ENCODE measurements at regions not wholly inside any gene's neighbourhood (a gene's known extent, or its start where the extent isn't known, plus 50 kb on each side); places are given as distances from the start of the nearest gene placed in this dataset.

DNA sequence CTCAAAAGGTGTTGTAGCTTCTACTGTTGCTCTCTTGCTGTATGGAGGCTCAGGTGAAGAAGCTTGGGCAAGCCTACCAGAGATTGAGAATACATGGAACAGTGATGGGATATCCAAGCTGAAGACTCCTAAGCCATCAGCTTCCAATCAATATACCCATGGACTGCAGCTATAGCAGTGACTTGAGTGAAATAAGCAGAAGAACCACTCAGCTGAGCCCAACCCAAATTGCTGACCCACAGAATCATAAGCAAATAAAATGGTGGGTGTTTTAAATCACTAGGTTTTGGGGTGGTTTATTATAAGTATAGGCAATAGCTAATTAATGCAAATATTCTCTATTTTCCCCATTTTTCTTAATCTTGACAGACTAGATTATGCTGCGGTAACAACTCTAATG lies 147.7 kb upstream of the SALL1 start:
- DNase-seq (ENCODE audit: low spot score in 2 of 2) = no peak
- TF ChIP-seq POLR2A (IDR thresholded peaks at IDR 0.05) (no peak), POLR2AphosphoS5 (IDR thresholded peaks at IDR 0.05) (no peak)
- TF ChIP-seq, protein P1, sequence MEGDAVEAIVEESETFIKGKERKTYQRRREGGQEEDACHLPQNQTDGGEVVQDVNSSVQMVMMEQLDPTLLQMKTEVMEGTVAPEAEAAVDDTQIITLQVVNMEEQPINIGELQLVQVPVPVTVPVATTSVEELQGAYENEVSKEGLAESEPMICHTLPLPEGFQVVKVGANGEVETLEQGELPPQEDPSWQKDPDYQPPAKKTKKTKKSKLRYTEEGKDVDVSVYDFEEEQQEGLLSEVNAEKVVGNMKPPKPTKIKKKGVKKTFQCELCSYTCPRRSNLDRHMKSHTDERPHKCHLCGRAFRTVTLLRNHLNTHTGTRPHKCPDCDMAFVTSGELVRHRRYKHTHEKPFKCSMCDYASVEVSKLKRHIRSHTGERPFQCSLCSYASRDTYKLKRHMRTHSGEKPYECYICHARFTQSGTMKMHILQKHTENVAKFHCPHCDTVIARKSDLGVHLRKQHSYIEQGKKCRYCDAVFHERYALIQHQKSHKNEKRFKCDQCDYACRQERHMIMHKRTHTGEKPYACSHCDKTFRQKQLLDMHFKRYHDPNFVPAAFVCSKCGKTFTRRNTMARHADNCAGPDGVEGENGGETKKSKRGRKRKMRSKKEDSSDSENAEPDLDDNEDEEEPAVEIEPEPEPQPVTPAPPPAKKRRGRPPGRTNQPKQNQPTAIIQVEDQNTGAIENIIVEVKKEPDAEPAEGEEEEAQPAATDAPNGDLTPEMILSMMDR (IDR thresholded peaks at IDR 0.05) = no peak
- no peaks in the 10 kb centered on the region for H3K4me1 ChIP-seq
- no peak overlapping the region for H3K27ac ChIP-seq
- intact Hi-C loops (cut with DNase I; ENCODE audit: low total_unique reads) = no loop called here
- peaks cover 0 to 5% of the 10 kb centered on the region in 2 donors for H3K27me3 ChIP-seq
- no peaks in the 10 kb centered on the region for H3K36me3 ChIP-seq
- no peak overlapping the region for H3K4me3 ChIP-seq
- peaks cover 0 to 20% of the 10 kb centered on the region in 2 donors for H3K9me3 ChIP-seq

DNA sequence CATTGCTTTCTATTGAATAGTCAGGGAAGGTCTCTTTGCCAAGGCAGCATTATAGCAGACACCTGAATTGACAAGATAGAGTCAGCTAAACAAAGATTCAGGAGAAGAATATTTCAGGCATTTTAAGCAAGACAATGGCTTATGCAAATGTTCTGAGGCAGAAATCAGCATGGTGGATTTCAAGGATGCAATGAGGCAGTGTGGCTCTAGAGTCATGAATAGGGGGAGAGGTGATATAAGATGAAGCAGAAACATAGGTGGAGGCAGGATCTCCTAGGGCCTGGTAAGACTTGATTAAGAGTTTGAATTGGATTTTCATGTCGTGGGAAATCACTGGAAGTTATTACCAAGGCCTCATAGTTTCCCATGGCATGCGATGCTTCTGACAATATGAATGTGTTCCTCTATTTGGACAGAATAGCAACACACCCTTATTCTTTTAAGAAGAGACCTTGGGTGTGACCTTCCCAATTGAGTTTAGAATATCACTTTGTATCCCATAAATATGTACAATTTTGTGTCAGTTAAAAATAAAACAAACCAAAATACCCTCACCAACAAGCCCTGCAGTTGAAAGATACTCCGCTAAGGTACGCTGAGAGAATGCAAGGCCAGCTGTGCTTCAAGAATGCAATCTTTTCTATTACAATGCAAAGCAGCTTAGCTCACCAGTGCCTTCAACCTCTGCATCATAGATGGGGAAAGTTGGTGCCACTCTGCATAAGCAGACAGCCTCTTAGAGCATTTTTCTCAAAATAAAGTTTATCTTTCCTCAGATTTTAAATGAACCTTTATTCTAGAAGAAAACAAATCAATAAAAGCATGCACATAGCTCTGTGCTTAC lies 139.6 kb upstream of the SALL1 start:
- no peaks in the 10 kb centered on the region for H3K36me3 ChIP-seq
- TF ChIP-seq POLR2AphosphoS5 (IDR thresholded peaks at IDR 0.05) = no peak
- TF ChIP-seq POLR2A (IDR thresholded peaks at IDR 0.05) = no peak
- TF ChIP-seq, protein P1 (IDR thresholded peaks at IDR 0.05) = no peak
- no peak overlapping the region for H3K4me3 ChIP-seq
- H3K27ac ChIP-seq = no peak overlapping the region
- intact Hi-C loops (cut with DNase I; ENCODE audit: low total_unique reads) = no loop called here
- DNase-seq (ENCODE audit: low spot score in 2 of 2) = no peak
- no peaks in the 10 kb centered on the region for H3K4me1 ChIP-seq
- H3K9me3 ChIP-seq = no peaks in the 10 kb centered on the region
- no peaks in the 10 kb centered on the region for H3K27me3 ChIP-seq

DNA sequence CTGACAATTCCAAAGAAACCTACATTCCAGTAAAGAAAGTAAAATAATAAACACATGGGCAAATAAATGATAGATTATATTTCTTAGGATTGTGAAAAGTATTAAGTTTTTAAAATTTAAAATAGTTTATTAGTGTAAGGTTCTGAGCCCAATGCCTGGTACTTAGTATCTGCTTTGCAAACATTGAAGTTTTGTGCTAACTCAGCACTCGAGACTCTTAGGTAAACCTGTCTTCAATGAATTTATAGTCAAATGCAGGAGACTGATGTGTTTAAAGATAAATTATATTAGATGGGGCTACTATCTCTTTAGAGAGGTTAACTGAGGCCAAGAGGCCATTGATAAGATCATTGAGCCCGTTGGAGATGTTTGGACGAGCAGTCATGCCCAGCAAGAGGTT lies 138.3 kb upstream of the SALL1 start:
- intact Hi-C loops (cut with DNase I; ENCODE audit: low total_unique reads) = no loop called here

DNA sequence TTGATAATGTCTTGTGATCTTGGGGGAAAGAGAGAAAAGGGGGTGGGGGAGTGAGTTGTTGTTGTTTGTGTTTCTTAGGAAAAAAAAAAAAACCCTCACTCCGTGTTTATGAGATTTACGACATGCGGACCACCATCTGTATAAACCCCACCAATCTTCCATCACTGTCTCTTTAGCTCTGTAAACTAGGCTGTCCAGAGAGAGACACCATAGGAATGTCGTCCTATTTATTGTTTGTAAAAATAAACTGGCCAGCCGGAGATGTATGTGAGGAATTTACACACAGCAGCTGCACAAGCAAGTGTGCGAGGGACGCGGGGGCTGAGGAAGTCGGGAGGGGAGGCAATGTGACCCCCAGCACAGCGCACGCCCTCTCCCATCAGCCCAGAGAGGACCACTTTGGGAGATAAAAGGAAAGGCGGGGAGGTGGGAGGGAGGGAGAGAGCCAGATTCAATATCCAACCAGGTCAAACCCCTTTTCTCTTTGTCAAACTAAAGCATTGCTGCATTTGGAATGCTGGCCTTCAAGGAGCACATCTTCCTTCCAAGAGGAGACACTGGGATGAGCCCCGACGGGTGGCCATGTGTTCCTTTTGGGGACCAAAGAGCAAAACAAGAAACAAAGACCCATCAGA lies 136.2 kb upstream of the SALL1 start:
- H3K36me3 ChIP-seq = no peaks in the 10 kb centered on the region
- TF ChIP-seq POLR2AphosphoS5 (IDR thresholded peaks at IDR 0.05) (no peak), POLR2A (IDR thresholded peaks at IDR 0.05) (no peak)
- TF ChIP-seq, protein P1 (IDR thresholded peaks at IDR 0.05) = no peak
- H3K9me3 ChIP-seq = no peaks in the 10 kb centered on the region
- H3K4me1 ChIP-seq = no peaks in the 10 kb centered on the region
- no peak overlapping the region for H3K4me3 ChIP-seq
- intact Hi-C loops (cut with DNase I; ENCODE audit: low total_unique reads) = no loop called here
- DNase-seq (ENCODE audit: low spot score in 2 of 2) = no peak
- H3K27me3 ChIP-seq = no peaks in the 10 kb centered on the region
- H3K27ac ChIP-seq = no peak overlapping the region

More for the DNA sequence above, 138.3 kb upstream of the SALL1 start:
- TF ChIP-seq POLR2A (IDR thresholded peaks at IDR 0.05) = no peak
- TF ChIP-seq, protein P1 (IDR thresholded peaks at IDR 0.05) = no peak
- TF ChIP-seq POLR2AphosphoS5 (IDR thresholded peaks at IDR 0.05) = no peak
- no peaks in the 10 kb centered on the region for H3K4me1 ChIP-seq
- no peaks in the 10 kb centered on the region for H3K36me3 ChIP-seq
- H3K9me3 ChIP-seq = no peaks in the 10 kb centered on the region
- DNase-seq (ENCODE audit: low spot score in 2 of 2) = no peak
- no peak overlapping the region for H3K27ac ChIP-seq
- no peaks in the 10 kb centered on the region for H3K27me3 ChIP-seq
- H3K4me3 ChIP-seq = no peak overlapping the region

DNA sequence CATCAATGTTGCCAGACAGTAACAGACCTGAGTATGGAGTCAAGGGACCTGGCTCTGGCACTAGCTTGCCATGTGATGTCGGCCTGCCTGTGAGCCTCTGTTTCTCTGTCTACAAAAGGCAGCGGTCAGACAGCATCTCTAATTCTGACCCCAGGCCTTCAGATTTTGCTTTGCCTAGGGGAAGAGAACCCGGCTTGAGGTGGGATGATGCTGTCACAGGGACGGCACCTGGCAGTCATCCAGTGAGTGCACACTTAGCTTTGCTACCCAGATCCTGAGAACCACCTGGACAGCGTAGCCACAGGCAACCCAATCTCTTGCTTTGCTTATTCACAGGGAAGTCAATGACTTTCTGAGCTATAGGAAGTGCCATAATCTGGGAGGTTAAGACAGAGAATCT lies 135.2 kb upstream of the SALL1 start:
- Histone ChIP-seq H3K4me3 (no peak overlapping the region), H3K4me1 (no peaks in the 10 kb centered on the region), H3K27me3 (no peaks in the 10 kb centered on the region), H3K9me3 (no peaks in the 10 kb centered on the region), H3K36me3 (no peaks in the 10 kb centered on the region), H3K27ac (no peak overlapping the region)
- TF ChIP-seq POLR2A (IDR thresholded peaks at IDR 0.05) (no peak), POLR2AphosphoS5 (IDR thresholded peaks at IDR 0.05) (no peak)
- TF ChIP-seq, protein P1 (IDR thresholded peaks at IDR 0.05) = no peak
- DNase-seq (ENCODE audit: low spot score in 2 of 2) = no peak
- intact Hi-C loops (cut with DNase I; ENCODE audit: low total_unique reads) = no loop called here

Measured in breast epithelium (tissue), 4 donors.